ENCODE measurements at regions not wholly inside any gene's neighbourhood (a gene's known extent, or its start where the extent isn't known, plus 50 kb on each side); places are given as distances from the start of the nearest gene placed in this dataset.

DNA sequence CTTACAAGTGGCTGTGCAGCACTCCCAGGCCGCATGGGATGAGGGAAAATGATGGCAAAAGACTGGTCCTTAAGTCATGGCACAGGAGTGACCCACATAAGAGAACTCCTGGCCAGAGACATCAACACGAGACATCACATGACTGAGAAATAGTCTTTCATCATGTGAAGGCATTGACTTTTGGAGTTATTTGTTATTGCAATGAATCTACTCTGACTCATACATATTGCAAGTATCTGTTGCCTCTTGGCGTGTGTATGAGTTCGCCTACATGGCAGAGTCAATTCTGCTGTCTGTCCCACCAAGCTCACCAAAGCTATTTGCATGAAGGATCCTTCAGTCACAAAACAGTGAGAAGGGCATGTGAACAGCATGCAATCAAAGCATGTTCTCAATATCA lies 59.7 kb upstream of the HABP2 start:
- Mint-ChIP-seq H3K27me3 (peaks cover 11% of the 10 kb centered on the region), H3K4me1 (ENCODE audit: low read depth) (no peaks in the 10 kb centered on the region), H3K4me3 (no peak overlapping the region), H3K9me3 (no peaks in the 10 kb centered on the region), H3K36me3 (ENCODE audit: low read depth) (no peaks in the 10 kb centered on the region), H3K27ac (no peak overlapping the region)
- CTCF ChIA-PET: interaction anchor here (1.2 kb wide), 1 partner anchor 28 kb away, joined by 3 read pairs; no protein-coding TSS in a partner anchor
- no peak for DNase-seq
- POLR2A ChIA-PET: interaction anchor here (0.5 kb wide), 1 partner anchor 443 kb away, joined by 5 read pairs; no protein-coding TSS in a partner anchor
- ATAC-seq: no peak
- TF ChIP-seq CTCF (IDR thresholded peaks at IDR 0.05): no peak
- intact Hi-C loops (cut with micrococcal nuclease): no loop called here

DNA sequence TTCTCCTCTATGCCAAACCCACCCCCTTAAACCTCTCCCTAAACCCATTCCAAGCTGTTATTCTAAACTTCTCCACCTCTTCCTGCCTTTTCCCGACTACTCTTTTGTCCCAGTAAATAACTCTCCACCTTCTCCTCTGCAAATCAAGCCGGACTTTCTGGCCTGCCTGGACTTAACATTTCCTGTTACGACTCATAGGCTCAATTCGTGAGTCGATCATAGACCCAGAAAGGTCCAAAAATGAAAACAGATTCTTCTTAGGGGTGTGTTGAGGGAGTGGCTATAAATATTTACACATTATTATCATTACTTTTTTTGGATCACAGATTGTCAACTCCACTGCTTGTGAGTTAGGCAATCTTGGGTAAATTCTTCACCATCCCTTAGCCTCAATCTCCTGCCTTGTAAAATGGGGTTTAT lies 59.0 kb upstream of the HABP2 start:
- Mint-ChIP-seq H3K4me3 (no peak overlapping the region), H3K36me3 (ENCODE audit: low read depth) (no peaks in the 10 kb centered on the region), H3K27me3 (peaks cover 13% of the 10 kb centered on the region), H3K4me1 (ENCODE audit: low read depth) (no peaks in the 10 kb centered on the region), H3K9me3 (no peaks in the 10 kb centered on the region), H3K27ac (no peak overlapping the region)
- no peak for TF ChIP-seq CTCF (IDR thresholded peaks at IDR 0.05)
- no peak for DNase-seq
- intact Hi-C loops (cut with micrococcal nuclease): no loop called here
- ATAC-seq: no peak
- ChIA-PET POLR2A (interaction anchor here (0.5 kb wide), 1 partner anchor 443 kb away, joined by 5 read pairs; no protein-coding TSS in a partner anchor), CTCF (no interaction called here)

DNA sequence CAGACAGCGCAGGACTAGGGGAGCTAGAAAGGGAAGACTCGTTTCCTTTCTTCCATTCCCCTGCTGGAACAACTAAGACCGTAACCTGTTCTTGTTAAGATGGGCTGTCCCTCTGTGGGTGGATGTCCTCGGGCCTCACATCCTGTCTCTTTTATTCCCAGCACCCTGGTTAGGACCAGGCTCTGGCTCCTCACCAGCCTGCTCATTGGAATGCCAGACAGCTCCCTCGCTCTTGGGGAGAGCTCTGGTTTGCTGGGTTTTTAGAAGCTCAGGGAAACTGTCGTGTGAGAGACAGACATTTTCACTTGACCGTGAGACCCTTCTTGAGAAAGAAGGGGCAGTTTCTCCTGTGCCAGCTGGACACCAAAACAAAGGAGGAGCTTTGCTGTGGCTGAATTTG lies 58.1 kb upstream of the HABP2 start:
- POLR2A ChIA-PET: no interaction called here
- Mint-ChIP-seq H3K27me3 (peaks cover 10% of the 10 kb centered on the region), H3K4me3 (no peak overlapping the region), H3K27ac (no peak overlapping the region), H3K9me3 (no peaks in the 10 kb centered on the region), H3K36me3 (ENCODE audit: low read depth) (no peaks in the 10 kb centered on the region), H3K4me1 (ENCODE audit: low read depth) (no peaks in the 10 kb centered on the region)
- CTCF ChIA-PET: interaction anchor here (1.2 kb wide), 1 partner anchor 68 kb away, joined by 3 read pairs; no protein-coding TSS in a partner anchor
- DNase-seq (no peak), ATAC-seq (no peak)
- intact Hi-C loops (cut with micrococcal nuclease): no loop called here
- TF ChIP-seq CTCF (IDR thresholded peaks at IDR 0.05): no peak

GRCh38 chr10:113495553-113495952 lies 57.3 kb upstream of the HABP2 start:
- Mint-ChIP-seq H3K27ac (no peak overlapping the region), H3K27me3 (peaks cover 12% of the 10 kb centered on the region), H3K4me3 (no peak overlapping the region), H3K9me3 (no peaks in the 10 kb centered on the region), H3K4me1 (ENCODE audit: low read depth) (no peaks in the 10 kb centered on the region), H3K36me3 (ENCODE audit: low read depth) (no peaks in the 10 kb centered on the region)
- DNase-seq: no peak
- intact Hi-C loops (cut with micrococcal nuclease): no loop called here
- ATAC-seq: no peak
- TF ChIP-seq CTCF (IDR thresholded peaks at IDR 0.05): no peak
- ChIA-PET CTCF (interaction anchor here (1.2 kb wide), 2 partner anchors 25 to 67 kb away, joined by 3 read pairs; no protein-coding TSS in a partner anchor), POLR2A (no interaction called here)

GRCh38 chr10:113496111-113497109 lies 56.4 kb upstream of the HABP2 start:
- DNase-seq (no peak), ATAC-seq (no peak)
- no peak for TF ChIP-seq CTCF (IDR thresholded peaks at IDR 0.05)
- no peaks in the 10 kb centered on the region for H3K4me1 Mint-ChIP-seq (ENCODE audit: low read depth)
- CTCF ChIA-PET: interaction anchor here (1.2 kb wide), 2 partner anchors 25 to 66 kb away, joined by 3 read pairs; no protein-coding TSS in a partner anchor
- POLR2A ChIA-PET: no interaction called here
- no peaks in the 10 kb centered on the region for H3K36me3 Mint-ChIP-seq (ENCODE audit: low read depth)
- peaks cover 13% of the 10 kb centered on the region for H3K27me3 Mint-ChIP-seq
- H3K4me3 Mint-ChIP-seq: no peak overlapping the region
- intact Hi-C loops (cut with micrococcal nuclease): no loop called here
- H3K27ac Mint-ChIP-seq: no peak overlapping the region
- no peaks in the 10 kb centered on the region for H3K9me3 Mint-ChIP-seq

Measured in activated CD8-positive, alpha-beta T cell treated with anti-CD3 and anti-CD28 coated beads for 36 hours (primary cell).